Mucosa of rectum (tissue), 2 donors: ENCODE measurements at regions not wholly inside any gene's neighbourhood (a gene's known extent, or its start where the extent isn't known, plus 50 kb on each side); places are given as distances from the start of the nearest gene placed in this dataset.

ENCODE experiments used
- H3K27ac ChIP-seq, 2 donors: one replicate each; pipeline ENCODE4 v1.7.0; 2013; ENCODE audit warnings: inconsistent platforms in 2 of 2, low read depth in 2 of 2, low read length in 2 of 2
- H3K27me3 ChIP-seq, 2 donors: one replicate each; pipeline ENCODE4 v1.7.0; 2013; ENCODE audit warnings: low read length in 2 of 2; ENCODE audit not compliant: control insufficient read depth in 2 of 2, insufficient read depth in 2 of 2
- H3K36me3 ChIP-seq, 2 donors: one replicate each; pipeline ENCODE4 v1.7.0; 2013; ENCODE audit warnings: low read length in 2 of 2; ENCODE audit not compliant: control insufficient read depth in 2 of 2, insufficient read depth in 2 of 2
- H3K4me1 ChIP-seq, 2 donors: one replicate each; pipeline ENCODE4 v1.7.0; 2013; ENCODE audit warnings: low read length in 2 of 2, mild to moderate bottlenecking in 1 of 2; ENCODE audit not compliant: control insufficient read depth in 2 of 2, insufficient read depth in 2 of 2
- H3K4me3 ChIP-seq, 2 donors: one replicate each; pipeline ENCODE4 v1.7.0; 2013; ENCODE audit warnings: low read length in 2 of 2
- H3K9ac ChIP-seq, 2 donors: one replicate each; pipeline ENCODE4 v1.7.0; 2013; ENCODE audit warnings: low read length in 2 of 2, low read depth in 1 of 2, mild to moderate bottlenecking in 1 of 2
- H3K9me3 ChIP-seq, 2 donors: one replicate each; pipeline ENCODE4 v1.7.0; 2013; ENCODE audit warnings: low read length in 2 of 2; ENCODE audit not compliant: control insufficient read depth in 2 of 2
- donor health status: healthy.
- donor health status: Normal muscosa, but diverticular disease.

DNA sequence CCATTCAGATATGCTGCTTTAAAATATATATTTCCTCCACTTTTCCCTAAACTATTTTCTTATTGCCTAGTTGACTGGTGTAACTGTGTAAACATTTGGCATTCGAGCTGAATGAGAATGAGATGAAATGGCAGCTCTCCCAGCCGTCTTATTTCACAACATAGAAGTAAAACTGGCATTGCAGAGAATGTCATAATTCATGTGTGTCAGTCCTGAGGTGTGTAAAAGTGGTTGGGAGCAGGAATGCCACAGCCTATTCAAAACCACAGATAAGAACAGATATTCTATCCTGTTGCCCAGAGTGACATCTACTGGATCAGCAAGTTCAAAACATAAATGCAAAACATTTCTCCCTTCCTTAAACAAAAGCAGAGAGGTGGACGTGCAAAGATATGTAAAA, 565.5 kb upstream of the CHAC2 start:
- Histone ChIP-seq H3K27ac (no peak overlapping the region), H3K4me3 (no peak overlapping the region), H3K9ac (no peak overlapping the region), H3K36me3 (no peaks in the 10 kb centered on the region), H3K4me1 (no peaks in the 10 kb centered on the region), H3K27me3 (no peaks in the 10 kb centered on the region), H3K9me3 (no peaks in the 10 kb centered on the region)

GRCh38 chr2:53200072-53200471, 567.5 kb upstream of the CHAC2 start:
- Histone ChIP-seq H3K27ac (no peak overlapping the region), H3K27me3 (no peaks in the 10 kb centered on the region), H3K4me3 (no peak overlapping the region), H3K36me3 (no peaks in the 10 kb centered on the region), H3K4me1 (no peaks in the 10 kb centered on the region), H3K9ac (no peak overlapping the region), H3K9me3 (no peaks in the 10 kb centered on the region)

DNA sequence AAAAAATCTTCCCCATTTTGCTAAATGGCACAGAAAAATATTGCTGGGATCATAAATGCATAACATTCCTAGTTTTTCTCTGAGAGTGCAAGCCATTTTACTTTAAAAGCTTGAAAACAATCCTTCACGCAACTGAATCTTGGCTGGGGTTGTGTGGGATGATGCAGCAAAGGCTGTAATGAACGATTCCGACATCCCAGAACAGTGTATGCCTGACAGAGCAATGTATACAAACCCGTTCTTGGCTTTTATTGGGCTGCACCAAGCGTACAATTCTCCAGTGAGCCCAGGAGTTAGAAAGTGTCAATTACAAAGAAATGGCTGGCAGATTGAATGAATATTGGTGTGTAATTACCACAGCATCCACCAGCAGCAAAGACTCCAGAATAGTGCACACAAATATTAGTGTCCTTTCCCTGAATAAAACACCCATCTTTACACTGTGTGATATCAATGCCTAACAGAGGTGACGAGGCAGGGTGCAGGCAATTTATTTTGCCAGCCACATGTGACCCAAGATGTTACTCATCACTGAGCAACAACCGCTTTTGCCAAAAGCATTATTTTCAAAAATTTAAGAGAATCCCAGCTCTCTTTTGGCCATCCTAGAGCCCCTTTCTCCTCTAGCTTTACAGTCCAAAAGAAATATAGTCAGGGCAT, 578.6 kb upstream of the CHAC2 start:
- no peaks in the 10 kb centered on the region for H3K4me1 ChIP-seq
- no peak overlapping the region for H3K9ac ChIP-seq
- H3K9me3 ChIP-seq = no peaks in the 10 kb centered on the region
- H3K27ac ChIP-seq = no peak overlapping the region
- H3K27me3 ChIP-seq = no peaks in the 10 kb centered on the region
- no peaks in the 10 kb centered on the region for H3K36me3 ChIP-seq
- H3K4me3 ChIP-seq = no peak overlapping the region

- Histone ChIP-seq H3K4me1 (no peaks in the 10 kb centered on the region), H3K4me3 (no peak overlapping the region), H3K27ac (no peak overlapping the region), H3K9me3 (no peaks in the 10 kb centered on the region), H3K36me3 (no peaks in the 10 kb centered on the region), H3K27me3 (no peaks in the 10 kb centered on the region), H3K9ac (no peak overlapping the region)
Observed at GRCh38 chr2:53183581-53183980, 584.0 kb upstream of the CHAC2 start.

DNA sequence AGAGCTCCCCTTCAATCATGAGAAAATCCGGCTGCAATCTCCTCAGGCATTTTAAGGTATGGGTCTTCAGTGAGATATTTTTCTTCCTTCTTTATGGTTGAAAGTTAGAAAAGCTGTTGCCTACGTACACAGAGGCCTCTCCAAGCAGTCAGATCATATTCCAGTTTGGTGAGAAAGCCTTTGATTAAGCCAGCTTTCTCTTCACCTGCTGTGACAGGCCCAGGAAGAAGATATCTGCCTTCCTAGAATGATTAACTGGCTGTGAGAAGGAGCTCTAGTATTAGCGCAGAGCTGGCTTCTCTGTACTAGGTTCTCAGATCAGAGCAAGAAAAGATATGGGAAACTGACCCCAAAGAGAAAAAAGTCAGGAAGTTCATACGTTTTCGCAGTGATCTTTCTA, 585.0 kb upstream of the CHAC2 start:
- H3K27me3 ChIP-seq = no peaks in the 10 kb centered on the region
- no peaks in the 10 kb centered on the region for H3K4me1 ChIP-seq
- H3K36me3 ChIP-seq = no peaks in the 10 kb centered on the region
- H3K27ac ChIP-seq = no peak overlapping the region
- H3K9me3 ChIP-seq = no peaks in the 10 kb centered on the region
- no peak overlapping the region for H3K9ac ChIP-seq
- no peak overlapping the region for H3K4me3 ChIP-seq

DNA sequence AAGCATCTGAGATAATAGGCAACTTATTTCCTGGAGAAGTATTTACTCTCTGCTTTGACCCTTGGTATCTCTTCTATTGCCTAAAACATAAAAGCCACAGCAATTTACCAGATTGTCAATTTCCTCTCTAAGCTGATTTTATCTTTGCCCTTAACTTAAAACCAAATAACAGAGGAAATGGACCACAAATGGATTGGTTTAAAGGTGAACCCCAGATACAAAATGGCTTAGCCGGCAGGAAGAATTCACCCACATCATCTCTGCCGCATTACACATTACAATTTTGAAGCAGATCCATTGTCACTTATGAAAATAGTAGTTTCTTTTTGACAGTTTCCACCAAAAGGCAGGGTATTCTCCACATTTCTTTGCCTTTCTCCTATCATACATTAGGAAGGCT, 585.8 kb upstream of the CHAC2 start:
- H3K27me3 ChIP-seq = no peaks in the 10 kb centered on the region
- H3K27ac ChIP-seq = no peak overlapping the region
- no peak overlapping the region for H3K4me3 ChIP-seq
- no peaks in the 10 kb centered on the region for H3K4me1 ChIP-seq
- no peaks in the 10 kb centered on the region for H3K36me3 ChIP-seq
- H3K9ac ChIP-seq = no peak overlapping the region
- H3K9me3 ChIP-seq = no peaks in the 10 kb centered on the region

- H3K36me3 ChIP-seq = no peaks in the 10 kb centered on the region
- no peak overlapping the region for H3K27ac ChIP-seq
- H3K9ac ChIP-seq = no peak overlapping the region
- H3K27me3 ChIP-seq = no peaks in the 10 kb centered on the region
- H3K4me3 ChIP-seq = no peak overlapping the region
- no peaks in the 10 kb centered on the region for H3K9me3 ChIP-seq
- no peaks in the 10 kb centered on the region for H3K4me1 ChIP-seq
Observed at GRCh38 chr2:53177327-53177726, 590.3 kb upstream of the CHAC2 start.

DNA sequence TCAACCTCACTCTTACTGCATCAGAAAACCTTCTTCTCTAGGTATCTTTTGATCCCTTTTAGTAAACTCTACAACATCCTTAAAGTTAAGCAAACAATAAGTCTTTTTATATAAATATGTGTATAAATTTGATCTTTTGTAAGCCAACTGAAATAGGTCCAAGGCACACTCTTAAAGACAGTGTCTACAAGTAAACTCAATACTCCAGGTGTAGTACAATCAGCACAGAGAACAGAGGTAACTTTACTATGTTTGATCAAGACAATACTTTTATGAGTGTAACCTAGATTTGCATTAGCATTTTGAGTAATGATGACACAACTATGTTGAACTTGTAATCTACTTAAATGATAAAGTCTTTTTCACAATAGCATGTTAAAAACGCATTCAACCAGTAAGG, 593.1 kb upstream of the CHAC2 start:
- H3K4me1 ChIP-seq = no peaks in the 10 kb centered on the region
- H3K9ac ChIP-seq = no peak overlapping the region
- H3K27ac ChIP-seq = no peak overlapping the region
- no peaks in the 10 kb centered on the region for H3K27me3 ChIP-seq
- no peaks in the 10 kb centered on the region for H3K36me3 ChIP-seq
- H3K9me3 ChIP-seq = no peaks in the 10 kb centered on the region
- H3K4me3 ChIP-seq = no peak overlapping the region

DNA sequence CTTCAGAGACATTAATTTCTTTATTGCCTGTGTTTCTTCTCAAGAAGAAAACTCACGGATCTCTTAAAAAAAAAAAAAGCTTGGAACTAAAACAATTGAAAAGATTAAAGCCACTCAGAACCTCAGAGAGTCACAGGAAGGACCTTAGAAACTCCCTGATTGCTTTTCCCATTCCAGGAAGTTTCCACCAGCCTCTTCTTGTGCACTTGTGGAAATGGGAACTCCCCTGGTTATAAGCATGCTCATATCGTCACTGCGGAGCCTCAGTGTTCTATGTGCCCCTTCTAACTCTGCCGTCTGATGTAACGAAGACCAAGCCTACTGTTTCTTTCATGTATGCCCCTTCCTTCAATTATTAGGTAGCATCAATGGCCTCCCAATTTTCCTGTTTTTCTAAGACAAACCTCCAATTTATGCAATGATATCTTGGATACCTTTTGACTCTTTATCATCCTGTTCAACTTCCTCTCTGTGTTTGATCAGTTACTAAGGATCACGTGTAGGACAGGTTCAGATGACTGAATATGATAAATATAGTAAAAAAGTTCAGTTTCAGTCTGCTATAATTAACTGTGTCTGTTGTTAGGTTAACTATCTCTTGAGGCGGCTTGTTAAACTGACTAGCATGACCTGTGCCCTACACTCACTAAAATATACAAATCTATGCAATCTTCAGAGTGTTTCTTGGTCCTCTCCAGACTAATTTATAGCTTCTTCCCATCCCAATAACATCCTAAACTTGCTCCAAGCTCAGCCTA, 593.7 kb upstream of the CHAC2 start:
- no peak overlapping the region for H3K27ac ChIP-seq
- no peaks in the 10 kb centered on the region for H3K27me3 ChIP-seq

DNA sequence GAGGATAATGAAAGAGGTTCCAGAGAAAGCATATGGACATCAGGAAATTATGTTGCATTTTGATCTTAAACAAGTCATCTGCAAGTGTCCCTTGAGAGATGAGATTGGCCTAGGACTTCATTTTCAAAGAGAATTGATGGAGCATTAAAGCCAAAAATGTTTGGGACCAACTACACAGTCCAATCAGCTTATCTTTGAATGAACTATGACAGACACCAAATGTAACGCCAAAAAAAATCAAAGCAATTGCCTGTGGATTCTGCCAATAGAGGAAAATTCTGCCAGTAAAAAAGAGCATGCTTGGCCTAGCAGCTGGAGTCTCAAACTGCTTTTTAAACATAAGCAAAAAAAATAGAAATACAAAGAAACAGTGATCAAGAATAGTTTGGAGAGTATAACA, 594.5 kb upstream of the CHAC2 start:
- Histone ChIP-seq H3K27ac (no peak overlapping the region), H3K36me3 (no peaks in the 10 kb centered on the region), H3K9me3 (no peaks in the 10 kb centered on the region), H3K4me1 (no peaks in the 10 kb centered on the region), H3K4me3 (no peak overlapping the region), H3K9ac (no peak overlapping the region), H3K27me3 (no peaks in the 10 kb centered on the region)

More for the DNA sequence above, 593.7 kb upstream of the CHAC2 start:
- H3K9me3 ChIP-seq = no peaks in the 10 kb centered on the region
- H3K4me3 ChIP-seq = no peak overlapping the region
- no peak overlapping the region for H3K9ac ChIP-seq
- no peaks in the 10 kb centered on the region for H3K36me3 ChIP-seq
- H3K4me1 ChIP-seq = no peaks in the 10 kb centered on the region
